ENCODE measurements at regions not wholly inside any gene's neighbourhood (a gene's known extent, or its start where the extent isn't known, plus 50 kb on each side); places are given as distances from the start of the nearest gene placed in this dataset.

DNA sequence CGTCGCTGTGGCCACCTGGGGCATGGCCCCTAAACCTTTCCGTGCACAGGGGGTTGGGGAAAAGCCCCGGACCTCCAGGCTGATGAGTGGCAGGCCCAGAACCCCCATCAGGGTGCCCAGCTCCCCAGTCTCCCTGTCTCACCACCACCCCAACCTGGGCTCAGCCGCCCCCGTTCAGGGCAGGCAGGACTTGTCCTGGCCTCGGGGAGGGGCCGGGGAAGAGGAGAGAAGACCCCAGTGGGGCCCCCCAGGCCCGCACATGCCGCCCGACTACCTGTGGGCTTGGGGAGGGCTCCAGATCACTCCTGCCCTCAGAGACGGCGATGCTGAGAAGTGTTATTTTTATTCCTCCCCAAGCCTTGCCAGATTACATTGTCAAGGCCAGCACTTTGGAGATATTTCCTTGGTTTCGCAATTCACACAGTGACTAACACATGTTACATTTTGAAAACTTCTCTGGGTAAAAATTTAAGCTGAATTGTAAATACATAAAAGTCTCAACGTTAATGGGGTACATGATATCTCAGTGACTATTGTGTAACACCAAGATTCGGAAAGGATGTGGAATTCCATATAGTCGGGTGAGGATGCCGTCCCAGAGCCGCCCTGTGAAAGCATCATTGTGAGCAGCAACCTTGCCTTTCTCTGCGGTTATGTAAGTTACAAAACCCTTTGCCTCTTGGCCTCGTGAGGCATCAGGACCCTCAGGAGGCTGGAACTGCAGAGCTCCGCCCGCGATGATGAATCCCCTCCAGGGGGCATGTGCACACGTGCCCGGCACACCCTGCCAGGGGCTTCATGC is 85.6 kb upstream of the DIO3 start:
- DNase-seq: no peak

GRCh38 chr14:101476258-101476915 is 84.9 kb upstream of the DIO3 start:
- DNase-seq: no peak

DNA sequence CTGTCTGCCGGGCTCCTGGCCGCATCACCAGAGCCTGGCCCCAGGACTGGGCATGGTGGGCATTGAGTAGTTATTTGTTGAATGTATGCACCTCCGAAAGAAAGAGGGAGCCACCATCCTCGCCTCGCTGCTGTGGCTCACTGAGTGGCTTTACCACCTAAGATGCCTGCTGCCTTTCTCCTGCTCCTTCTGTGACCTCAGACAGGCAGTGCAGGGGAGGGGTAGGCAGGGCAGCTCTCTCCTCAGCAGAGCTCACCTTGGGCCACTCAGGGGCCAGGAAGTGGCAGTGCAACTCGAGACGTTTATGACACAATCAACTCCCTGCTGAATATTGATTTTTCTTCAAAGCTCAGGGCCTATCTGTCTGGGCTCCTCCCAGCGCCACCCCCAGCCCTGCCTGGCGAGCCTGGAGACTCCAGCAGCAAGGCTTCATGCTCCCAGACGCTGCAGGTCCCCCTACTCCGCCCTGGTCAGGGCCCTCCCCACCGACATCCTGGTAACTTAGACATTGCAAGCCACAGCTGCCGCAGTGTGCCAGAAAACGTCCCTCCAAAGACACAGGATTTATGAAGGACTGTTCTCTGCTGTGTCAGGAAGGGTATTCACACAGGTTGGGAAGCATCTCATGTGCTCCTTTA is 84.3 kb upstream of the DIO3 start:
- DNase-seq: no peak

- DNase-seq: no peak
Observed at GRCh38 chr14:101477648-101478047, 83.6 kb upstream of the DIO3 start.

DNA sequence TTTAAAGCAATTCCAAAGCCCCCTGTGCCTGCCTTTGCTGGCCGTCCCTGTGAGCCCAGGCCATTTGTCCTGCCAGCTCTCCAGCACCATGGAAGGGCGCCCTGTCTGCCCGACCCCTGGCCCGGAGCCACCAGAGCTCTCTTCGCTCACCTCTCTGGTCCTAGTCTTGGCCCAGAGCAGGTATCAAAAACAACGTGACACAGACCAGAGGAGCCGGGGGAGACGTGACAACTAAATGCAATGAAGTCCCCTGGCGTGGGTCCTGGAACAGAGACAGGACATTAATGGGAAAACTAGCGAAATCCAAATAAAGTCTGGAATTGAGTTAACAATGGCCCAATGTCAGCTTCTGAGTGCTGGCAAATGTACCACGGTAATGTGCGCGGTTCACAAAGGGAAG is 83.2 kb upstream of the DIO3 start:
- DNase-seq: no peak

- DNase-seq: no peak
Observed at GRCh38 chr14:101478796-101479410, 82.4 kb upstream of the DIO3 start.

DNA sequence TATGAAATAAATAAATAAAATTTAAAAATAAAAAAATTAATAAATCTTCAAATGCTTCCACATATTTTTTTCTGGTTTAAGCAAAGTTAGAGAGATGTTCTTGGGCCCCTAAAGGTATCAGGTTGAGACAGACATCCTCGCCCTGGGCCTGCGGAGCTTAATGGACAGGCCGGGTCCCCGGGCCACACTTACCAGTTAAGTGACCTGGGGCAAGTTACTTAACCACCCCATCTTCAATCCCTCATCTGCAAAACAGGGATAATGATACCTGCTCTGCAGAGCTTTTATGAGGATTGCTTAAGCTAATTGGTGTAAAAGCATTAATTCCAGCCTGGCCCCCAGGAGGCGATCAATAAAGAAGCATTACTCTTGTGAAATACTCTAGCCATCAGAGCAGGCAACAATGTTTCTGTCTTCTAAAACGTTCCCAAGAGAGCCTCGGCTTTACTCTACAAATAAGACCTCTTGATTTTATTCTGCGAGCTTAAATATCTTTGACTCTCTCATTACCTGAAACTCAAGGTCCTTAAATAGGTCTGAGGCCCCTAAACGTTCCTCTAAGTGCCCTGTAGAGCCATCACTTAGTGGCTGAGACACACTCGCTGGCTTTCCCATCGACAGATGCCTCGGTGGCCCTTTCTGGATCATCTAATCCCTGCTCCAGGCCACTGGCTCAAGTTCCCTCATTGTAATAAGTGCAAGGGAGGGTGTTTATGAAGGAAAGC is 81.1 kb upstream of the DIO3 start:
- no peak for DNase-seq

GRCh38 chr14:101480747-101481530 is 80.4 kb upstream of the DIO3 start:
- no peak for DNase-seq

DNA sequence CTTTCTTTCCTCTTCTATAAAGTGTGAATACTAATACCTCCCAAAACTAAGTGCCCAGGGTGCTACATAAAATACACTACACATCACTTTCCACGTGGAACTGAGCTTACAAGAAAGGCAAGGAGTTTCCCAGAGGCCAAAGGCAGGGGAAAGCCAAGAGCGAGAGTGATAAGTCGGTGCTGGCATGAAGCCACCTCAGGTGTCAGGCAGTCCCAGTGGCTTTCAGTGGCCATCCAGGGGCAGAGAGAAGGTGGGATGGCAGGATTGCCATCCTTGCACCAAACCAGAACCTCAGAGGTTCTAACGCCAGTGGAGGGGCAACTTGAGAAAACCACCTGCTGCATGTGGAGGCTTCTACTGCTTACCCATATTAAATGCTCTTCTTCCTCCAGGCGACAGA is 79.7 kb upstream of the DIO3 start:
- DNase-seq: no peak

- no peak for DNase-seq
Observed at GRCh38 chr14:101482066-101482465, 79.2 kb upstream of the DIO3 start.

DNA sequence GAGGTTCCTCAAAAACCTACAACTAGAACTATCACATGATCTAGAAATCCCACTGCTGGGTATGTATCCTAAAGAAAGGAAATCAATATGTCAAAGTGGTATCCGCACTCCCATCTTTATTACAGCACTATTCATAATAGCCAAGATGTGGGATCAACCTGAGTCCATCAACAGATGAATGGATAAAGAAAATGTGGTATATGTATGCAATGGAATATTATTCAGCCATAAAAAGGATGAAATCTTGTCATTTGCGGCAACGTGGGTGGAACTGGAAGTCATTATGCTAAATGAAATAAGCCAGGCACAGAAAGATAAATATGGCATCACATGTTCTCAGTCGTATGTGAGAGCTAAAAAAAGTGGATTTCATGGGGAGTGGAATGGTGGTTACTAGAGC is 77.5 kb upstream of the DIO3 start:
- no peak for DNase-seq

DNA sequence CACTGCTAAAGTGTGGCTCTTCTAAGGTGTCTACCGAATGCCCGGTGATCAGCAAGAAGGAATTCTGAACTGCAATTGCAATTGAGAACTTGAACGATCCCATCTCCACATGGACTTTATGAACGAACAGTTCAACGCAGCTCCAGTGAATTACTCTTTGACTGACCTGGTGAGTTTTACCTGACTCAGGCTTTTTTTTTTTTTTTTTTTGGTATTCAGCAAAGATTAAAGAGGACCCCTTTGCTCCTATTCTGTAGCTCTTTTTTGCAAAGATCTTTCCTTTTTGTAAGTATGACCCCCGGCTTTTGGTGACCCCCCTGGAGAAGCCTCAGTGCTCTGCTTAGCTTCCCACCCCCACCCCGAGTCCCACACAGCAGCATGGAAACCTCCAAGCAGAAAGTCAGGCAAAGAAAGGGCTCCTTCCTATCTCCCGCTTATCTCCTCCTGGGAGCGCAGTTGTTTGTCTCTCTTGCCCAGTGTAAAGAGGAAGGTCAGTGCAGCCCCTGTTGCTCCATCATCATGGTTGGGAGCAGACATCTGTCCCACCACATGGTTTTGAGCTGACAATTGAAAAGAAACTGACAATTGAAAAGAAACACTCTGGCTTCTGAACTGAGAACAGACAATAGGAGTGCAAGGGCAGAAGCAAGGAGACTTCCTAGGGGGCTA is 72.1 kb upstream of the DIO3 start:
- DNase-seq: no peak

DNA sequence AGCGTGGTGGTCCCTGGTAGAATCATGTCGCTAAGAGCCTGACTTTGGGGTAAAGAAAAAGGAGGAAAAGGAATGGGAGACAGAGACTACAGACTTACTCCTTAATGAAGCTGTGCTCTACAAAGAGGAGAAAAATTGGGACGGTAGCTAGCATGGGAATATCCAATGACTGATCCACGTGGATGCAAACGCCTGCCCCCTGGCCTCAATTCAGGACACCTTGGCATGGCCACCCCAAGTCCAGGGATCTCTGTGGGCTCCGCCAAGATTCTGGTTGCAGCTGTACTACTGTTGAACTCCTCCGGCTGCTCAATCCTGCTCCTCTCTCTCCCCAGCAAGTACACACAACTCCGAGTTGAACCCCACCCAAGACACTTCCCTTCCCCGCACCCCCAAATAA is 70.5 kb upstream of the DIO3 start:
- DNase-seq: no peak

DNA sequence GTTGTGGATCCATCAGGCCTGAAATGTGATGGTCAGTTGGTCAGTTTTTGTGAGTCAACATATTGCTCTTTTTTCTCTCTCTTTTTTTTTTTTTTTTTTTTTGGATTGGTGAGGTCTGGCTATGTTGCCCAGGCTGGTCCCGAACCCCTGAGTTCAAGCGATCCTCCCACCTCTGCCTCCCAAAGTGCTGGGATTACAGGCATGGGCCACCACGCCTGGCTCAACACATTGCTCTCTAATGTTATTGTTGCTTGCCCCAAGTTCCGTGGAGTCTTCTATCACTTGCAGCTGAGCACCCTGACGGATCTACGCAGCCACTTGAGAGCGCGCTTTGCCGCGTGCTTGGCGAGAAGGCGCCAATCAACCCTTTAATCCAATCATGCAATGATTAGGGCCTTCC is 69.5 kb upstream of the DIO3 start:
- no peak for DNase-seq

GRCh38 chr14:101492716-101493115 is 68.6 kb upstream of the DIO3 start:
- no peak for DNase-seq

DNA sequence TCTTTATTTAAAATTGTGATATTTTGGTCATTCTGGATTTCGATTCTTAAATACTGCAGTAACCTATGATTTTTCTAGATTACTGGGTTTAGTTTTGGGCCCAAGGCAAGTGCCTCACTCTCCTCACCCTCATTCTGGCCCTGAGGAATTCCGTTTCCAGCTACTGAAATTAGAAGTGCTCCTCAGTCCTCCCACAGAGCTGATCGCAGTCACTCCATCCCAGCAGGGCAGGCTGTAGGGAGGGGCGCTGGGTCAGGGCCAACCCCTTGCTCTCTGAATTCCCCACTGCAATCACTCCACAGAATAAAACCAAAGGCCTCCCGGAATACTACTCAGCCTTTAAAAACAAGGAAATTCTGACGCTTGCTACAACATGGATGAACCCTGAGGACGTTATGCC is 66.5 kb upstream of the DIO3 start:
- DNase-seq: no peak

DNA sequence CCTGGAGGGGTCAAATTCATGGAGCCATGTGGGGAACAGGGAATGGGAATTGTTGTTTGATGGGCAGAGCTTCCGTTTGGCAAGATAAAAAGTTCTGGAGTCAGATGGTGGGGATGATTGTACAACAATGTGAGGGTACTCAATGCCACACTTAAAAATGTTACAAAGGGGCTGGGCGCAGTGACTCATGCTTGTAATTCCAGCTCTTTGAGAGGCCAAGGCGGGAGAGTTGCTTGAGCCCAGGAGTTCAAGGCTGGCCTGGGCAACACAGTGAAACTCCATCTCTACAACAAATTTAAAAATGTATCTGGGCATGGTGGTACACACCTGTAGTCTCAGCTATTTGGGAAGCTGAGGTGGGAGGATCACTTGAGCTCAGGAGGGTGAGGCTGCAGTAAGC is 66.0 kb upstream of the DIO3 start:
- no peak for DNase-seq

DNA sequence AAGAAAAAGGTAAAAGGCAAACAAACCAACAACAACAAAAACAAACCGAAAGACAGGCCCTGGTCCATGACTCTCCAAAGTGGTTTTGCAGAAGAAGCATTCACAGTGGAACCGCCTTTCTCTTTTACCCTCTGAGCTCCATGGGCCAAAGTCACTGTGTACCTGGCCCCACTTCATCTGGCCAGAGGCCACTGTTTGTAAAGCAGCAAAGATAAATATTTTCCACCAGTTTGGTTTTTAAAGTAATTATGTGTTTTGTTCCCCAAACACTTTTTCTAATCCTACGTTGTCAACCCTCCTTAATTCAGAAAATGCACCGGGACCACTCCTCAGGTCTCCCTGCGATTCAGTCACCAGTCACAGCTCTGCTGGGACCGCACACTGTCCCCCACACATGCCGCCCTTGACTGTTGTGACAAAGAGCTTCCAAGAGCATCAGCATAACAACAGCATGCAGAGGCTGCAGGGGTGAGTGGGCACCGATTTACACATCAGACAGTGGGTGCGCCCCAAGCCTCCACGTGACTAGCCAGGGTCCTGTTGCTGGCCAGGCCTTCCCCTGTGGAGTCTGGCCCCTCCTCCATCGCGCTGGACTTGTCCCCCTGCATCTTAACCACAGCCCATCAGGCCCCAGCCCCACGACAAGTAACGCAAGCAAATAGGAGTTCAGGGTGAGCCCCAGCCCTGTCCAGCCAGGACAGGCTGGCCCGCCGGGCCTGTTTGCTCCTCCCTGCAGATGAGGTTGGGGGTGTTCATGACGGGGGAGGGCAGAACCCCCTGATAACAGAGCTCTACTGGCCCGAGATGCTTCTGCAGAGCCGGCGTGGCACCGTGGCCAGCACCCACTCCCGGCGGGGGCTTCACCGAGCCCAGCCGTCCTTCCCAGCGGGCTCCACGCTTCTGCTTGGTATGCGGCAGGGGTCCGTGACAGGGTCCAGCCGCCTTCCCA is 65.2 kb upstream of the DIO3 start:
- DNase-seq: no peak

DNA sequence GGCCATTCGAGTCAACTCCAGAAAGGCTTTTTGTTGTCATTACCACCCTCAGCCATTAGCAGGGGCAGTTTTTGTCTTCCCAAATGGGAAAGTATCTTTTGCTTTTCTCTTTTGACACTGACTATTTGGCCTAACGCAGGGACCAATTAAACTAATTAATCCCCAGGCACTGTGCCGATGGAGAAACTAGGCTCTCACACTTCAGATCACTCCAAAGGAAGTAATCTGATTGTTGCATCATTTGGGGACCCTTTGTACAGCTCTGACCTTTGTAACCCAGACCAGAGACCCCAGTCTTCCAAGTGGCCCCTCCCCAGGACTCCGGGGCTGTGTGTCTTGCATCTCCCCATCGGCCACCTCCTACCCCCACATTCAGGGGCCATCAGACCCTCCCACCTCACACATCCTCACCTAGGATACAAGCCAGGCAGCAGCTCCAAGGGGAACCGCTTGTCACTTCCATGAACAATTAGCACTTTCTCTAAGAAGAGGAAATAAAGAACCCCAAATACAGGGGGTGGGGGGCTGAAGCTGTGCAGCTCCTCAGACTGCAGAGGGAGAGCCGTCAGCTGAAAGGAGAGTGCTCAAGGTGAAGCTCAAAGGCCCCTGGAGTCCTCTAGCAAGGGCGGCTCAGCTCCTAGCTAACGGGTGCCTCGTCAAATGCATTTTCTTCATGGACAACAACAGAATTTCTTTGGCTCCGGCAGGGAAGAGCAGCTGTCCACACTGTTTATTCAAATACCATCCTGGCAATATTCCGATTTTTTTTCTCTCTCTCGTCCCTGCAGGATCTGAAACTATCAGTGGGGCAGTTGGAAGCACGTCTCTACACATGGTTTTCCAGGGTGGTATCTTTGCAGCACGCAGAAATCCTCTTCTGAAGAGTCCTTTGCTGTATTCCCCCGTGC is 64.3 kb upstream of the DIO3 start:
- no peak for DNase-seq
